A549 (cell line): ENCODE measurements at regions not wholly inside any gene's neighbourhood (a gene's known extent, or its start where the extent isn't known, plus 50 kb on each side); places are given as distances from the start of the nearest gene placed in this dataset.
A peak's percentile ranks its signal among the peaks of the same experiment; 100 is the strongest.

Experiments used
- ATAC-seq, 2 experiments: fragments of 200-7000 bp in 1 of 2; fragments of >200 bp in 1 of 2; cut with Nextera tagmentation in 1 of 2; cut with Tn5 transposase in 1 of 2; 3 replicates each; pipeline versions ENCODE4 v1.8.0 to v1.9.1; 2018 to 2020; ENCODE audit warnings: mild to moderate bottlenecking in 1 of 2, moderate library complexity in 1 of 2
- CTCF ChIA-PET: fragments of 300-600 bp; sonication (Branson Sonifier 250); formaldehyde crosslinking; extraction: SDS; loops from one replicate; lab custom pipeline; 2021; ENCODE audit warnings: antibody characterized with exemption, inconsistent platforms; lab: Yijun Ruan, JAX
- POLR2A ChIA-PET: fragments of 350-600 bp; formaldehyde crosslinking; extraction: SDS; loops from one replicate; lab custom pipeline; 2021; ENCODE audit warnings: antibody characterized with exemption, inconsistent platforms; lab: Yijun Ruan, JAX
- DNase-seq, 2 experiments: peaks; one replicate each; pipeline versions ENCODE4 v3.0.0 to v3.0.0-alpha.2; 2011 to 2016; ENCODE audit warnings: low read depth in 1 of 2, low spot score in 1 of 2
- FAIRE-seq: peaks from 2 replicates; lab custom pipeline; 2011; peaks lifted over from hg19 to GRCh38; lab: Jason Lieb, UNC
- H3K27ac ChIP-seq, 2 experiments: fragments of >200 bp; sonication (Bioruptor Twin); formaldehyde crosslinking; 3 replicates each; pipeline ENCODE4 v1.5.1; 2016 to 2017
- H3K4me1 ChIP-seq: fragments of >200 bp; sonication (Bioruptor Twin); formaldehyde crosslinking; 3 replicates; pipeline ENCODE4 v1.6.1; 2016
- H3K4me2 ChIP-seq: fragments of >200 bp; sonication (Bioruptor Twin); formaldehyde crosslinking; 3 replicates; pipeline ENCODE4 v1.6.1; 2016
- H3K4me3 ChIP-seq: fragments of >200 bp; sonication (Bioruptor Twin); formaldehyde crosslinking; 3 replicates; pipeline ENCODE4 v1.5.1; 2016
- H3K9me3 ChIP-seq: fragments of >200 bp; sonication (Bioruptor Twin); formaldehyde crosslinking; 3 replicates; pipeline ENCODE4 v1.6.1; 2016
- BHLHE40 ChIP-seq: IDR thresholded peaks from 2 replicates; pipeline ENCODE4 v1.6.1; 2012; ENCODE audit warnings: low read depth, low read length, inconsistent platforms
- CBX8 ChIP-seq: fragments of 200-600 bp; sonication (generic); IDR thresholded peaks from 2 replicates; pipeline ENCODE4 v1.6.1; 2016
- CHD4 ChIP-seq: fragments of 200-600 bp; sonication (generic); IDR thresholded peaks from 2 replicates; pipeline ENCODE4 v1.6.1; 2016; ENCODE audit warnings: antibody characterized with exemption, mild to moderate bottlenecking, borderline replicate concordance
- FOSB ChIP-seq: fragments of 250-450 bp; sonication (Bioruptor Pico); IDR thresholded peaks from 2 replicates; pipeline ENCODE4 v1.5.0; 2020; ENCODE audit warnings: mild to moderate bottlenecking, moderate library complexity
- FOXS1 ChIP-seq: fragments of 250-450 bp; sonication (Bioruptor Pico); IDR thresholded peaks from 2 replicates; pipeline ENCODE4 v1.5.0; 2020; ENCODE audit warnings: mild to moderate bottlenecking, moderate library complexity
- GATA3 ChIP-seq: IDR thresholded peaks from 2 replicates; pipeline ENCODE4 v1.6.1; 2012; ENCODE audit warnings: borderline replicate concordance
- HDAC2 ChIP-seq: fragments of 200-600 bp; sonication (generic); IDR thresholded peaks from 2 replicates; pipeline ENCODE4 v1.6.1; 2016
- HOXA7 ChIP-seq: fragments of 250-450 bp; sonication (Bioruptor Pico); IDR thresholded peaks from 2 replicates; pipeline ENCODE4 v1.5.0; 2020; ENCODE audit warnings: mild to moderate bottlenecking, moderate library complexity
- HOXB13 ChIP-seq: fragments of 250-450 bp; sonication (Bioruptor Pico); IDR thresholded peaks from 2 replicates; pipeline ENCODE4 v1.5.0; 2020; ENCODE audit warnings: low read depth, mild to moderate bottlenecking, moderate library complexity
- HOXB5 ChIP-seq: fragments of 250-450 bp; sonication (Bioruptor Pico); IDR thresholded peaks from 2 replicates; pipeline ENCODE4 v1.5.0; 2020; ENCODE audit warnings: mild to moderate bottlenecking, moderate library complexity
- JUN ChIP-seq, 2 experiments: fragments of >200 bp; sonication (Bioruptor Twin); formaldehyde crosslinking; IDR thresholded peaks; 2 replicates in 1 of 2; 3 replicates in 1 of 2; pipeline ENCODE4 v1.6.1; 2016 to 2017
- JUNB ChIP-seq: fragments of >200 bp; sonication (Bioruptor Twin); formaldehyde crosslinking; IDR thresholded peaks from 2 replicates; pipeline ENCODE4 v1.6.1; 2016
- MAFK ChIP-seq: fragments of 450-650 bp; IDR thresholded peaks from 2 replicates; pipeline ENCODE4 v1.6.1; 2014; ENCODE audit not compliant: partially characterized antibody
- RARB ChIP-seq: fragments of 250-450 bp; sonication (Bioruptor Pico); IDR thresholded peaks from 2 replicates; pipeline ENCODE4 v1.8.0; 2021; ENCODE audit warnings: mild to moderate bottlenecking, moderate library complexity
- RNF2 ChIP-seq: fragments of 200-600 bp; sonication (generic); IDR thresholded peaks from 2 replicates; pipeline ENCODE4 v1.6.1; 2016; ENCODE audit warnings: low read depth, mild to moderate bottlenecking, antibody characterized with exemption, moderate library complexity, borderline replicate concordance
- SMC3 ChIP-seq: fragments of >200 bp; sonication (Bioruptor Twin); formaldehyde crosslinking; IDR thresholded peaks from 3 replicates; pipeline ENCODE4 v1.6.1; 2018; ENCODE audit warnings: inconsistent platforms
- TFCP2L1 ChIP-seq: fragments of 250-450 bp; sonication (Bioruptor Pico); IDR thresholded peaks from 2 replicates; pipeline ENCODE4 v1.5.0; 2021; ENCODE audit warnings: mild to moderate bottlenecking
- WGBS: methylation state at CpG from one replicate; pipeline ENCODE4 v1.1.6; 2017; ENCODE audit errors: missing lambda C conversion rate; 5-methylcytosine and 5-hydroxymethylcytosine counted together
- TF ChIP-seq, protein P1 (sequence below): fragments of 250-450 bp; sonication (Bioruptor Pico); IDR thresholded peaks from 2 replicates; pipeline ENCODE4 v1.5.0; 2021; ENCODE audit warnings: mild to moderate bottlenecking, moderate library complexity, borderline replicate concordance
- TF ChIP-seq, protein P2 (sequence below): IDR thresholded peaks from 2 replicates; pipeline ENCODE4 v1.6.1; 2012
- TF ChIP-seq, protein P3 (sequence below): fragments of >200 bp; sonication (Bioruptor Twin); formaldehyde crosslinking; IDR thresholded peaks from 2 replicates; pipeline ENCODE4 v1.6.1; 2016
- TF ChIP-seq, protein P4 (sequence below): fragments of >200 bp; sonication (Bioruptor Twin); formaldehyde crosslinking; IDR thresholded peaks from 3 replicates; pipeline ENCODE4 v1.5.1; 2016
- TF ChIP-seq, protein P5 (sequence below): fragments of >200 bp; sonication (Bioruptor Twin); formaldehyde crosslinking; IDR thresholded peaks from 3 replicates; pipeline ENCODE4 v1.6.1; 2016

DNA sequence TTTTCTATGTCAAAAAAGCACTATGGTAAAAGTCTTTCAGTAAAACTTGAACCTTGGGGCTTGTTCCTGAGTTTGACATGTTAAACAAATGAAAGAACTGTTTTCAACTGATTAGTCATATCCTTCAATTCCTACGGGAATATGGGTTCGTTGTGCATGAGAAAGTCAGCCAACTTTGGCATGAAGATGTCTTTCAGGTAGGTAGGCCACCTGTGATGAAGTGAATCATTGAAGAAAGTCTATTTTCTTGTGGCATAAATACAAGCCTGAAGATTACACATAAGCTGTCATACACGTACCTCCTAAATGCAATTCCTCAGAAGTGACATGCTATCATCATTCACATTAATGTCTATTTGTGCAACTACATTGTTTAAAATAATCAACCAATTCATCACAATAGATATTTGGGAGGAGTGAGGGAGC, 513.0 kb downstream of the IRS2 start:
- Histone ChIP-seq H3K4me2 (peak overlapping the region; percentile 83), H3K4me1 (peaks cover 40% of the 10 kb centered on the region; the same call in 2 of the 3 replicates), H3K4me3 (peak overlapping the region; percentile 44)
- FAIRE-seq (peak; percentile 36), ATAC-seq (no peak)
- WGBS, result 0% methylated on average over 3 of the region's 3 CpGs
- POLR2A ChIA-PET, result interaction anchor here (1.1 to 1.8 kb wide), 4 partner anchors 9 to 513 kb away, joined by 3 to 5 read pairs (median 4); partner anchors contain the start of gene IRS2
- peak; percentile 51; the same call in 1 of the 2 replicates for TF ChIP-seq FOSB (CRISPR knock-in tag)
- TF ChIP-seq CHD4, result no peak
- TF ChIP-seq RNF2, result no peak
- TF ChIP-seq JUNB, result peak; percentile 17; the same call in 1 of the 2 replicates
- no peak for TF ChIP-seq MAFK
- TF ChIP-seq, all 56 proteins: peak for 2
- H3K27ac ChIP-seq, result peak overlapping the region; percentile 83 to 90
- no peaks in the 10 kb centered on the region for H3K9me3 ChIP-seq
- CTCF ChIA-PET, result interaction anchor here (0.5 to 2.7 kb wide), 5 partner anchors 57 to 512 kb away, joined by 3 to 7 read pairs (median 4); no protein-coding TSS in a partner anchor
- DNase-seq, result peak in 1 of 2 experiments; percentile 39

GRCh38 chr13:109272595-109273325, 513.6 kb downstream of the IRS2 start:
- H3K4me1 ChIP-seq, result peaks cover 40% of the 10 kb centered on the region; the same call in 2 of the 3 replicates
- no peaks in the 10 kb centered on the region for H3K9me3 ChIP-seq
- ATAC-seq (0 out of 6 replicates have a peak, but pooled peaks of 1 of the 2 experiments have one; percentile 1), DNase-seq (peak in 1 of 2 experiments; percentile 37), FAIRE-seq (no peak)
- ChIA-PET POLR2A (interaction anchor here (0.6 to 1.8 kb wide), 6 partner anchors 8 to 514 kb away, joined by 3 to 6 read pairs (median 4); partner anchors contain the start of gene IRS2), CTCF (interaction anchor here (1.0 to 2.7 kb wide), 4 partner anchors 312 to 512 kb away, joined by 3 to 7 read pairs (median 5); no protein-coding TSS in a partner anchor)
- H3K4me3 ChIP-seq, result peak overlapping the region; percentile 44
- WGBS, result 12% methylated on average over 6 of the region's 6 CpGs
- TF ChIP-seq FOXS1, result no peak
- TF ChIP-seq TFCP2L1 (CRISPR knock-in tag), result 0 out of 2 replicates have a peak, but pooled peaks have one; percentile 26
- TF ChIP-seq BHLHE40, result no peak
- no peak for TF ChIP-seq SMC3
- TF ChIP-seq, protein P1, sequence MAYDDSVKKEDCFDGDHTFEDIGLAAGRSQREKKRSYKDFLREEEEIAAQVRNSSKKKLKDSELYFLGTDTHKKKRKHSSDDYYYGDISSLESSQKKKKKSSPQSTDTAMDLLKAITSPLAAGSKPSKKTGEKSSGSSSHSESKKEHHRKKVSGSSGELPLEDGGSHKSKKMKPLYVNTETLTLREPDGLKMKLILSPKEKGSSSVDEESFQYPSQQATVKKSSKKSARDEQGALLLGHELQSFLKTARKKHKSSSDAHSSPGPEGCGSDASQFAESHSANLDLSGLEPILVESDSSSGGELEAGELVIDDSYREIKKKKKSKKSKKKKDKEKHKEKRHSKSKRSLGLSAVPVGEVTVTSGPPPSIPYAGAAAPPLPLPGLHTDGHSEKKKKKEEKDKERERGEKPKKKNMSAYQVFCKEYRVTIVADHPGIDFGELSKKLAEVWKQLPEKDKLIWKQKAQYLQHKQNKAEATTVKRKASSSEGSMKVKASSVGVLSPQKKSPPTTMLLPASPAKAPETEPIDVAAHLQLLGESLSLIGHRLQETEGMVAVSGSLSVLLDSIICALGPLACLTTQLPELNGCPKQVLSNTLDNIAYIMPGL (CRISPR knock-in tag), result no peak
- TF ChIP-seq, protein P2, sequence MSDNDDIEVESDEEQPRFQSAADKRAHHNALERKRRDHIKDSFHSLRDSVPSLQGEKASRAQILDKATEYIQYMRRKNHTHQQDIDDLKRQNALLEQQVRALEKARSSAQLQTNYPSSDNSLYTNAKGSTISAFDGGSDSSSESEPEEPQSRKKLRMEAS, result no peak
- TF ChIP-seq HOXB5 (CRISPR knock-in tag), result 0 out of 2 replicates have a peak, but pooled peaks have one; percentile 35
- TF ChIP-seq JUNB, result no peak
- no peak for TF ChIP-seq GATA3
- TF ChIP-seq FOSB (CRISPR knock-in tag), result peak; percentile 88; the same call in 1 of the 2 replicates
- peak; percentile 35; the same call in 1 of the 2 replicates for TF ChIP-seq HOXA7 (CRISPR knock-in tag)
- TF ChIP-seq RARB (CRISPR knock-in tag), result peak; percentile 47; the same call in 1 of the 2 replicates
- no peak for TF ChIP-seq RNF2
- TF ChIP-seq HDAC2, result no peak
- H3K27ac ChIP-seq, result peak overlapping the region; percentile 83 to 90
- peak overlapping the region; percentile 83 for H3K4me2 ChIP-seq

DNA sequence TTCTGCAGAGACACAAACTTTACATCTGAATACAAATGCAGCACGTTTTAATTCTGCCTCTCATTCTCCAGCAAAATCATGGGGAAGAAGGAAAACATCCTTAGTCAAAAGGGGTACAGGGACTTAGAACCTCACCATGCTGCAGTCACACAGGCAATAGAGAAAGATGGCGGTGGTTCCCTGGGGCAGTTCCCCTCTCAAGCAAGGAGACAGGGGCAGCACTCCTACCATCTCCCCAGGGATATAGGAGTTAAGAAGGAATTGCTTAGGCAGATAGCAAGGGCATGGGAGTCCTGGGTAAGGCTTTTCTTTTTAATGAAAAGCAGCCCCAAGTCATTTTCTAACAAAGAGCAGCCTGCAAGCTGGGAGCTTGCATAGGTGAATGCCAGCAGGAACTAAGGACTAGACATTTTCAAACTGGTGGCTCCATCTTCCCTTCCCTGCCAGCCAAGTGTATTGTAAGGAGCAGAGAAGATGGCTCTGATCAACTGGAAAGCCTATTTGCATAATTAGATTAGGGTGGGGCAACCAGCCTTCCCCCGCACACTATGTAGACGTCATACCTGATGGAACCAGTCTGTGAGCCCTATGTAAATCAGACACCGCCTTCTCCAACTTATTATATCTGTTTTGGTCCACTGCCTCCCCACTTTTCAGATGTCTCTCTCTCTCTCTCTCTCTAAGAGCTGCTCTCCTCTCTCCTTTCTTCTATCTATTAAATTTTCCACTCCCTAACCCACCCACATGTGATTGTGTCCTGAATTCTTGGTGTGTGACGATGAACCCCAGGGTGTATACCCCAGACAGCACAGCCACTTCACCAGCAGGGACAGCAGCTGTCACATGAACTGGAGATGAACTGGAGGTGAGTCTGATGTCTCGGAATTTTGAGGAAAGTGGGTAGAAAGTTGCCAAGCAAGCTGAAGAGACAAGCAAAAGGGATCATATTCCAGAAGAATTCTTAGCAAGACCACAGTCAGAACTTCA, 514.5 kb downstream of the IRS2 start:
- 8% methylated on average over 7 of the region's 7 CpGs for WGBS
- peak overlapping the region; percentile 83 to 90 for H3K27ac ChIP-seq
- ChIA-PET POLR2A (interaction anchor here (0.6 to 1.8 kb wide), 5 partner anchors 117 to 515 kb away, joined by 3 to 6 read pairs (median 4); partner anchors contain the start of gene IRS2), CTCF (interaction anchor here (0.6 to 2.7 kb wide), 4 partner anchors 172 to 508 kb away, joined by 3 to 7 read pairs (median 4); no protein-coding TSS in a partner anchor)
- ATAC-seq (peak; percentile 56 to 61), FAIRE-seq (no peak), DNase-seq (peak in 1 of 2 experiments; percentile 85)
- peak overlapping the region; percentile 83 for H3K4me2 ChIP-seq
- no peaks in the 10 kb centered on the region for H3K9me3 ChIP-seq
- peaks cover 40% of the 10 kb centered on the region; the same call in 2 of the 3 replicates for H3K4me1 ChIP-seq
- H3K4me3 ChIP-seq, result peak overlapping the region; percentile 44
- TF ChIP-seq CBX8 (no peak), FOXS1 (no peak), RARB (CRISPR knock-in tag) (peak; percentile 62; the same call in 1 of the 2 replicates), HOXA7 (CRISPR knock-in tag) (peak; percentile 96), JUN (IDR thresholded peaks at IDR 0.05) (peak in 1 of 2 experiments; percentile 51; a peak in 2 of 5 replicates), HOXB13 (0 out of 2 replicates have a peak, but pooled peaks have one; percentile 28)
- TF ChIP-seq, protein P3, sequence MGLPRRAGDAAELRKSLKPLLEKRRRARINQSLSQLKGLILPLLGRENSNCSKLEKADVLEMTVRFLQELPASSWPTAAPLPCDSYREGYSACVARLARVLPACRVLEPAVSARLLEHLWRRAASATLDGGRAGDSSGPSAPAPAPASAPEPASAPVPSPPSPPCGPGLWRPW, result no peak
- TF ChIP-seq, protein P4, sequence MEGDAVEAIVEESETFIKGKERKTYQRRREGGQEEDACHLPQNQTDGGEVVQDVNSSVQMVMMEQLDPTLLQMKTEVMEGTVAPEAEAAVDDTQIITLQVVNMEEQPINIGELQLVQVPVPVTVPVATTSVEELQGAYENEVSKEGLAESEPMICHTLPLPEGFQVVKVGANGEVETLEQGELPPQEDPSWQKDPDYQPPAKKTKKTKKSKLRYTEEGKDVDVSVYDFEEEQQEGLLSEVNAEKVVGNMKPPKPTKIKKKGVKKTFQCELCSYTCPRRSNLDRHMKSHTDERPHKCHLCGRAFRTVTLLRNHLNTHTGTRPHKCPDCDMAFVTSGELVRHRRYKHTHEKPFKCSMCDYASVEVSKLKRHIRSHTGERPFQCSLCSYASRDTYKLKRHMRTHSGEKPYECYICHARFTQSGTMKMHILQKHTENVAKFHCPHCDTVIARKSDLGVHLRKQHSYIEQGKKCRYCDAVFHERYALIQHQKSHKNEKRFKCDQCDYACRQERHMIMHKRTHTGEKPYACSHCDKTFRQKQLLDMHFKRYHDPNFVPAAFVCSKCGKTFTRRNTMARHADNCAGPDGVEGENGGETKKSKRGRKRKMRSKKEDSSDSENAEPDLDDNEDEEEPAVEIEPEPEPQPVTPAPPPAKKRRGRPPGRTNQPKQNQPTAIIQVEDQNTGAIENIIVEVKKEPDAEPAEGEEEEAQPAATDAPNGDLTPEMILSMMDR, result no peak
- TF ChIP-seq, protein P2, result peak; percentile 65
- TF ChIP-seq, protein P5, sequence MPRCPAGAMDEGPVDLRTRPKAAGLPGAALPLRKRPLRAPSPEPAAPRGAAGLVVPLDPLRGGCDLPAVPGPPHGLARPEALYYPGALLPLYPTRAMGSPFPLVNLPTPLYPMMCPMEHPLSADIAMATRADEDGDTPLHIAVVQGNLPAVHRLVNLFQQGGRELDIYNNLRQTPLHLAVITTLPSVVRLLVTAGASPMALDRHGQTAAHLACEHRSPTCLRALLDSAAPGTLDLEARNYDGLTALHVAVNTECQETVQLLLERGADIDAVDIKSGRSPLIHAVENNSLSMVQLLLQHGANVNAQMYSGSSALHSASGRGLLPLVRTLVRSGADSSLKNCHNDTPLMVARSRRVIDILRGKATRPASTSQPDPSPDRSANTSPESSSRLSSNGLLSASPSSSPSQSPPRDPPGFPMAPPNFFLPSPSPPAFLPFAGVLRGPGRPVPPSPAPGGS, result peak; percentile 40; the same call in 1 of the 3 replicates
